ENCODE measurements at regions not wholly inside any gene's neighbourhood (a gene's known extent, or its start where the extent isn't known, plus 50 kb on each side); places are given as distances from the start of the nearest gene placed in this dataset.

- Histone ChIP-seq H3K27me3 (peaks cover 0 to 4% (median 0%) of the 10 kb centered on the region in 9 donors), H3K27ac (no peak overlapping the region), H3K9me3 (peaks cover 0 to 3% (median 0%) of the 10 kb centered on the region in 12 donors), H3K4me1 (no peaks in the 10 kb centered on the region), H3K4me3 (no peak overlapping the region), H3K36me3 (no peaks in the 10 kb centered on the region)
- no peak for DNase-seq
- 47 to 61% (median 50%) methylated on average over 3 of the region's 3 CpGs for WGBS, 4 donors
- TF ChIP-seq POLR2A (IDR thresholded peaks at IDR 0.05) (no peak), CTCF (IDR thresholded peaks at IDR 0.05) (no peak)
- intact Hi-C loops (cut with DNase I) = no loop called here
- ATAC-seq = no peak
These were observed 180.8 kb upstream of the CHD6 start for GRCh38 chr20:41798930-41799502.

- intact Hi-C loops (cut with DNase I) = loop anchor here in 1 of 10 donors (10.0 kb wide), 1 partner anchor 61 kb away; no protein-coding TSS in a partner anchor
- H3K4me3 ChIP-seq = no peak overlapping the region
- no peak for ATAC-seq
- 72 to 77% (median 76%) methylated on average over 4 of the region's 4 CpGs for WGBS, 4 donors
- H3K9me3 ChIP-seq = peaks cover 0 to 7% (median 0%) of the 10 kb centered on the region in 12 donors
- no peak for TF ChIP-seq CTCF (IDR thresholded peaks at IDR 0.05)
- no peaks in the 10 kb centered on the region for H3K4me1 ChIP-seq
- DNase-seq = no peak
- H3K27me3 ChIP-seq = peaks cover 0 to 8% (median 0%) of the 10 kb centered on the region in 9 donors
- H3K36me3 ChIP-seq = no peaks in the 10 kb centered on the region
- no peak overlapping the region for H3K27ac ChIP-seq
These were observed 168.0 kb upstream of the CHD6 start for GRCh38 chr20:41786158-41786557.

GRCh38 chr20:41784209-41784958 is 166.2 kb upstream of the CHD6 start:
- Histone ChIP-seq H3K4me1 (no peaks in the 10 kb centered on the region), H3K27ac (no peak overlapping the region), H3K27me3 (peaks cover 0 to 7% (median 0%) of the 10 kb centered on the region in 9 donors), H3K9me3 (peaks cover 0 to 7% (median 0%) of the 10 kb centered on the region in 12 donors), H3K36me3 (no peaks in the 10 kb centered on the region), H3K4me3 (no peak overlapping the region)
- 64 to 73% (median 67%) methylated on average over 5 of the region's 5 CpGs for WGBS, 4 donors
- intact Hi-C loops (cut with DNase I) = loop anchor here in 1 of 10 donors (10.0 kb wide), 1 partner anchor 60 kb away; no protein-coding TSS in a partner anchor
- TF ChIP-seq POLR2A (IDR thresholded peaks at IDR 0.05) (no peak), CTCF (IDR thresholded peaks at IDR 0.05) (no peak)
- no peak for ATAC-seq
- DNase-seq = no peak

GRCh38 chr20:41783423-41784208 is 165.4 kb upstream of the CHD6 start:
- Histone ChIP-seq H3K36me3 (no peaks in the 10 kb centered on the region), H3K27me3 (peaks cover 0 to 8% (median 0%) of the 10 kb centered on the region in 9 donors), H3K9me3 (peaks cover 0 to 7% (median 0%) of the 10 kb centered on the region in 12 donors), H3K4me3 (no peak overlapping the region), H3K4me1 (no peaks in the 10 kb centered on the region), H3K27ac (no peak overlapping the region)
- 70 to 84% (median 80%) methylated on average over 7 of the region's 7 CpGs for WGBS, 4 donors
- TF ChIP-seq CTCF (IDR thresholded peaks at IDR 0.05) = no peak
- TF ChIP-seq POLR2A (IDR thresholded peaks at IDR 0.05) = no peak
- ATAC-seq (no peak), DNase-seq (no peak)
- intact Hi-C loops (cut with DNase I) = loop anchor here in 1 of 10 donors (10.0 kb wide), 1 partner anchor 59 kb away; no protein-coding TSS in a partner anchor

Data from heart left ventricle (tissue), 16 donors.